ENCODE measurements at regions not wholly inside any gene's neighbourhood (a gene's known extent, or its start where the extent isn't known, plus 50 kb on each side); places are given as distances from the start of the nearest gene placed in this dataset.

GRCh38 chr6:165744555-165745228 is 81.7 kb upstream of the PDE10A start:
- ATAC-seq (no peak), DNase-seq (ENCODE audit: low read depth, low spot score) (no peak)
- ChIA-PET CTCF (no interaction called here), POLR2A (no interaction called here)
- Histone ChIP-seq H3K4me1 (ENCODE audit: control insufficient read depth, insufficient read depth, low read length) (no peaks in the 10 kb centered on the region), H3K36me3 (ENCODE audit: control insufficient read depth, insufficient read depth, low read length) (no peaks in the 10 kb centered on the region), H3K27ac (ENCODE audit: low read length) (no peak overlapping the region), H3K4me3 (ENCODE audit: low read depth in 2 of 2, low read length in 2 of 2) (no peak overlapping the region), H3K9me3 (ENCODE audit: control insufficient read depth, insufficient read depth, low read depth, low read length) (no peaks in the 10 kb centered on the region), H3K27me3 (ENCODE audit: control insufficient read depth, insufficient read depth, low read length) (no peaks in the 10 kb centered on the region)
- intact Hi-C loops (cut with micrococcal nuclease; ENCODE audit: unreplicated experiment) (no loop called here), in situ Hi-C loops (cut with HindIII; ENCODE audit: low pct_unique_long_range_greater_than_20kb, low sequenced_read_pairs) (no loop called here)
- no peak for TF ChIP-seq CTCF (IDR thresholded peaks at IDR 0.05)
- no TSS peak for BruUV-seq (replicated peaks)

- no peaks in the 10 kb centered on the region for H3K4me1 ChIP-seq (ENCODE audit: control insufficient read depth, insufficient read depth, low read length)
- H3K4me3 ChIP-seq (ENCODE audit: low read depth in 2 of 2, low read length in 2 of 2): no peak overlapping the region
- in situ Hi-C loops (cut with HindIII; ENCODE audit: low pct_unique_long_range_greater_than_20kb, low sequenced_read_pairs): no loop called here
- intact Hi-C loops (cut with micrococcal nuclease; ENCODE audit: unreplicated experiment): no loop called here
- TF ChIP-seq REST (IDR thresholded peaks at IDR 0.05; ENCODE audit: insufficient read depth in 1 of 2, low read depth in 2 of 2, low read length in 1 of 2) (no peak), TCF7L2 (IDR thresholded peaks at IDR 0.05; ENCODE audit: low read depth, low read length) (no peak), POLR2AphosphoS5 (IDR thresholded peaks at IDR 0.05; ENCODE audit: low read depth, low read length) (no peak), CTCF (IDR thresholded peaks at IDR 0.05) (no peak), SIN3A (IDR thresholded peaks at IDR 0.05; ENCODE audit: borderline replicate concordance, insufficient read depth, low read depth, low read length) (no peak)
- H3K9me3 ChIP-seq (ENCODE audit: control insufficient read depth, insufficient read depth, low read depth, low read length): no peaks in the 10 kb centered on the region
- ATAC-seq: no peak
- no peak overlapping the region for H3K27ac ChIP-seq (ENCODE audit: low read length)
- no peak for DNase-seq (ENCODE audit: low read depth, low spot score)
- no TSS peak for BruUV-seq (replicated peaks)
- no peaks in the 10 kb centered on the region for H3K36me3 ChIP-seq (ENCODE audit: control insufficient read depth, insufficient read depth, low read length)
- CTCF ChIA-PET: no interaction called here
- POLR2A ChIA-PET: no interaction called here
- no peaks in the 10 kb centered on the region for H3K27me3 ChIP-seq (ENCODE audit: control insufficient read depth, insufficient read depth, low read length)
Measured at GRCh38 chr6:165743366-165743898, 80.4 kb upstream of the PDE10A start.

All from Panc1 (cell line).